Progenitor cell of endocrine pancreas (in vitro differentiated cells): ENCODE measurements at regions not wholly inside any gene's neighbourhood (a gene's known extent, or its start where the extent isn't known, plus 50 kb on each side); places are given as distances from the start of the nearest gene placed in this dataset.
A peak's percentile ranks its signal among the peaks of the same experiment; 100 is the strongest.

ENCODE experiments used
- DNase-seq: peaks from one replicate; pipeline ENCODE4 v3.0.0; 2021; ENCODE audit warnings: low spot score; ENCODE audit not compliant: unreplicated experiment
- H3K27ac Mint-ChIP-seq: 2 replicates; pipeline ENCODE4 v1.8.0; 2021; ENCODE audit warnings: mild to moderate bottlenecking, moderate library complexity, mixed read lengths
- H3K27me3 Mint-ChIP-seq: 2 replicates; pipeline ENCODE4 v1.8.0; 2021; ENCODE audit warnings: mixed read lengths
- H3K36me3 Mint-ChIP-seq: 2 replicates; pipeline ENCODE4 v1.8.0; 2022; ENCODE audit warnings: mixed read lengths; ENCODE audit not compliant: insufficient read depth
- H3K4me1 Mint-ChIP-seq: 2 replicates; pipeline ENCODE4 v1.8.0; 2021; ENCODE audit warnings: low read depth, mixed read lengths
- H3K4me3 Mint-ChIP-seq: 2 replicates; pipeline ENCODE4 v1.8.0; 2021; ENCODE audit warnings: low read depth, mild to moderate bottlenecking, moderate library complexity, mixed read lengths
- H3K9me3 Mint-ChIP-seq: 2 replicates; pipeline ENCODE4 v1.8.0; 2021; ENCODE audit warnings: low read depth, mixed read lengths
- TF ChIP-seq, protein P1 (sequence below): fragments of 200-600 bp; sonication (generic); IDR thresholded peaks from one replicate; pipeline ENCODE4 v1.5.0; 2021; ENCODE audit warnings: antibody characterized with exemption, mild to moderate bottlenecking; ENCODE audit not compliant: unreplicated experiment

GRCh38 chr5:173764332-173765028 is 123.7 kb upstream of the CPEB4 start:
- peak overlapping the region; percentile 57 for H3K27ac Mint-ChIP-seq
- H3K4me1 Mint-ChIP-seq = peaks cover 19% of the 10 kb centered on the region
- no peak for DNase-seq
- TF ChIP-seq, protein P1, sequence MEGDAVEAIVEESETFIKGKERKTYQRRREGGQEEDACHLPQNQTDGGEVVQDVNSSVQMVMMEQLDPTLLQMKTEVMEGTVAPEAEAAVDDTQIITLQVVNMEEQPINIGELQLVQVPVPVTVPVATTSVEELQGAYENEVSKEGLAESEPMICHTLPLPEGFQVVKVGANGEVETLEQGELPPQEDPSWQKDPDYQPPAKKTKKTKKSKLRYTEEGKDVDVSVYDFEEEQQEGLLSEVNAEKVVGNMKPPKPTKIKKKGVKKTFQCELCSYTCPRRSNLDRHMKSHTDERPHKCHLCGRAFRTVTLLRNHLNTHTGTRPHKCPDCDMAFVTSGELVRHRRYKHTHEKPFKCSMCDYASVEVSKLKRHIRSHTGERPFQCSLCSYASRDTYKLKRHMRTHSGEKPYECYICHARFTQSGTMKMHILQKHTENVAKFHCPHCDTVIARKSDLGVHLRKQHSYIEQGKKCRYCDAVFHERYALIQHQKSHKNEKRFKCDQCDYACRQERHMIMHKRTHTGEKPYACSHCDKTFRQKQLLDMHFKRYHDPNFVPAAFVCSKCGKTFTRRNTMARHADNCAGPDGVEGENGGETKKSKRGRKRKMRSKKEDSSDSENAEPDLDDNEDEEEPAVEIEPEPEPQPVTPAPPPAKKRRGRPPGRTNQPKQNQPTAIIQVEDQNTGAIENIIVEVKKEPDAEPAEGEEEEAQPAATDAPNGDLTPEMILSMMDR = no peak
- H3K9me3 Mint-ChIP-seq = no peaks in the 10 kb centered on the region
- H3K4me3 Mint-ChIP-seq = no peak overlapping the region
- peaks cover 21% of the 10 kb centered on the region for H3K27me3 Mint-ChIP-seq
- H3K36me3 Mint-ChIP-seq = no peaks in the 10 kb centered on the region

DNA sequence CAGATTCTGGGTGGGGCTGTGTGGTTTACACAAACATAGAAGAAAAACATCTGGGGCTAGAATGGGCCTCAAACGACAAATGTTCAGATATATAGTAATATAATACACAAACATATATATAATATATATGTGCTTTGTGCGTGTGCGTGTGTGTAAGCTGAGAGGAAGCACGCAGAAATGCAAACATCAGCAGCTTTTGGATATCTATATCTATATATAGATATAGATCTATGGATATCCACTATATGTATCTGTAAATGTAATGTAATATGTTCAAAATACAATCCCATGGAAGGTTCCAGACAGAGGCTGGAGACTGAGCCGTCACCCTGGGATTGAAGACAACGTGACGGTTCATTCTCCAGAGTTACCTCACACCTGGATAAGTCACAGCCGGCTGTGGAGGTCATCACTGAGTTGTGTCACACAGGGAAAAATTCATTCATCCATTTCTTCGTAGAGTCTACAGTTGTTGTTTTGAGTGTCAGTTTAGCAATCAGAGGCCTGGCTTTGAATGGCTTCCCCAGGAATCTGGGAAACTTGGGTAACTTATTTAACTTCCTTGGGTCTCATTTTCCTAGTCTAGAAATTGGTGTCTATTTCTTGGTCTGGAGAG is 123.0 kb upstream of the CPEB4 start:
- TF ChIP-seq, protein P1 = no peak
- H3K27ac Mint-ChIP-seq = peak overlapping the region; percentile 49
- H3K4me3 Mint-ChIP-seq = no peak overlapping the region
- H3K36me3 Mint-ChIP-seq = no peaks in the 10 kb centered on the region
- H3K4me1 Mint-ChIP-seq = peaks cover 19% of the 10 kb centered on the region
- no peaks in the 10 kb centered on the region for H3K9me3 Mint-ChIP-seq
- DNase-seq = no peak
- H3K27me3 Mint-ChIP-seq = peaks cover 23% of the 10 kb centered on the region

DNA sequence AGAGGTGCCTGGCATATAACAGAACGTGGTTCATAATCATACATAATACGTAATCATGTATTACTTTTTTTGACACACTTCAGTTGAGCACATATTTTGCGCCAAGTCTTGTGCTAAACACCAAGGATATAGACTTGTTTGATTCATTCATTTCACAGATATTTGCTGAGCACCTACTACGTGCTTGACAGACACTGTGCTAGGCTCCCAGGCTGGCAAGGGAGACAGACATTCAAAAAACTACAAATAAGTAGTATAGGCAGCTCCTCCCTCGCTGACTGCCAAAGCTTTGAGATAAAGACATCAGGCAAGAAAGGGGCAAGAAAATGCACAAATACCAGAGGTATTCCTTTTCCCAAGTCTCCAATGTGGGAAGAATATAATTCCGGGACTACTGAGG is 122.5 kb upstream of the CPEB4 start:
- peaks cover 19% of the 10 kb centered on the region for H3K4me1 Mint-ChIP-seq

DNA sequence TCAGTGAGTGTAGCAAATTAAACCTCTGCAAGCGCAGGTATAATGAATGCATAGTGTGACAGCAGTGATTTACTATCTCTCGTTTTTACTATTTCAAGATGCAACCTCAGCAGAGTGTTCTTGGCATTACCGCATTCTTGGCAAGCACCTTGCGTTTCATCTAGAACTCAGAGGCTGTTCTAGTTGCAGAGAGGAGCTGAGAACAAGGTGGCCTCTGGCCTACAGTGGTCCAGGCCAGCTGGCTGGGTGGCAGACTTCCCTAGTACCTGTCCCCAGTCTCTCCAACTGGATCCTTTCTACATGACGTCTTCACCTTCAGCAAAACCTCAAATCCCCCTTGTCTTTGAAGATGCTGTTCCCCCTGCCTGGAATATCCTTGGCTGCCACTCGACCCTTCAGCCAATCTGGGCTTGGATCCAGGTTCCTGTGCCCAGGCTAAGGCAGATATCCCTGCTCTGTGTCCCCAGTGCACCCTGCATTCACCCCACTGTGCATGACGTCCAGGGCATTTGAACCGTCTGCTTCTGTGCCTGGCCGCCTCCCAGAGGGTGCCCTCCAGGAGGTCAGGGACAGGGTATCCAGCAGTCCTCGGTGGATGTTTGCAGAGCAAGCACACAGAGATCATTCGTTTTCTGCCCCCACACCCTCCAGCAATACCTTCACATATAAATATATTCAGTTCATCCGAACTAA is 120.4 kb upstream of the CPEB4 start:
- no peak overlapping the region for H3K27ac Mint-ChIP-seq
- no peaks in the 10 kb centered on the region for H3K36me3 Mint-ChIP-seq
- peaks cover 14% of the 10 kb centered on the region for H3K27me3 Mint-ChIP-seq
- H3K4me3 Mint-ChIP-seq = no peak overlapping the region
- H3K4me1 Mint-ChIP-seq = peaks cover 16% of the 10 kb centered on the region
- no peaks in the 10 kb centered on the region for H3K9me3 Mint-ChIP-seq
- DNase-seq = no peak
- TF ChIP-seq, protein P1 = no peak

More for the DNA sequence above, 122.5 kb upstream of the CPEB4 start:
- Mint-ChIP-seq H3K27ac (peak overlapping the region; percentile 66), H3K27me3 (peaks cover 23% of the 10 kb centered on the region), H3K9me3 (no peaks in the 10 kb centered on the region), H3K36me3 (no peaks in the 10 kb centered on the region), H3K4me3 (no peak overlapping the region)
- DNase-seq = no peak
- TF ChIP-seq, protein P1 = no peak

DNA sequence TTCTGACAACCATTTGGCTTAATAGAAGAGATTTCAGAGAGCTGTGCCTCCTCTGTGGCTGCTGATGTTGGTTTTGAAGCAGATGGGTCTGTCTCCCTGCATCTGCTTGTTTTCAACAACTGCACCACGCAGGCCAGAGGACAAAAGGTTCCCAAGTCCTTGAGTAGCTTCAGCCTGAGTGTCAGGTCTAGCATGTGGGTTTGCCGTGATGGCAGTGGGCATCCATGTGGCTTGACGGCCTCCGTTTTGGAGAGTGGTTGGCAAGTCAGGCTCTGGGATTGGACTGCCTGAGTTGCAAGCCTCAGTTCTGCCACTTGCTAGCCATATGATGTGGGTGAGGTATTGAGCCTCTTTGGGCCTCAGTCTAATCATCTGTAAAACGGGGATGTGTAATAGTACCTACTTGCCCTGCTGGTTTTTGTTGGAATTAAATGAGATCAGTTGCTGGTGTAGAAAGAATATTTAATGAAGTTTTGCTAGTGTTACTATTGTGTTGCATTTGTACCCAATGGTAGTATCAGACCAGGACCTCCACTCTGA is 119.8 kb upstream of the CPEB4 start:
- DNase-seq = no peak

More for the DNA sequence above, 119.8 kb upstream of the CPEB4 start:
- H3K4me3 Mint-ChIP-seq = no peak overlapping the region
- no peak overlapping the region for H3K27ac Mint-ChIP-seq
- no peaks in the 10 kb centered on the region for H3K36me3 Mint-ChIP-seq
- H3K9me3 Mint-ChIP-seq = no peaks in the 10 kb centered on the region
- peaks cover 16% of the 10 kb centered on the region for H3K4me1 Mint-ChIP-seq
- TF ChIP-seq, protein P1 = no peak
- H3K27me3 Mint-ChIP-seq = peaks cover 11% of the 10 kb centered on the region
